Ishikawa (cell line): ENCODE measurements at regions not wholly inside any gene's neighbourhood (a gene's known extent, or its start where the extent isn't known, plus 50 kb on each side); places are given as distances from the start of the nearest gene placed in this dataset.

Experiments used
- CEBPB ChIP-seq: IDR thresholded peaks from 2 replicates; pipeline ENCODE4 v1.6.1; 2012
- CREB1 ChIP-seq: IDR thresholded peaks from 2 replicates; pipeline ENCODE4 v1.6.1; 2012; ENCODE audit warnings: low read depth
- EGR1 ChIP-seq: IDR thresholded peaks from 2 replicates; pipeline ENCODE4 v1.6.1; 2012
- EP300 ChIP-seq: IDR thresholded peaks from 2 replicates; pipeline ENCODE4 v1.6.1; 2012; ENCODE audit warnings: borderline replicate concordance
- FOXM1 ChIP-seq: IDR thresholded peaks from 2 replicates; pipeline ENCODE4 v1.6.1; 2012; ENCODE audit warnings: low read depth, borderline replicate concordance
- MAX ChIP-seq: IDR thresholded peaks from 2 replicates; pipeline ENCODE4 v1.6.1; 2012
- NFIC ChIP-seq: IDR thresholded peaks from 2 replicates; pipeline ENCODE4 v1.6.1; 2012
- RAD21 ChIP-seq: IDR thresholded peaks from 2 replicates; pipeline ENCODE4 v1.6.1; 2012; ENCODE audit warnings: low read depth
- REST ChIP-seq: IDR thresholded peaks from 2 replicates; pipeline ENCODE4 v1.6.1; 2012; ENCODE audit warnings: low read depth, mild to moderate bottlenecking
- TAF1 ChIP-seq: IDR thresholded peaks from 2 replicates; pipeline ENCODE4 v1.6.1; 2012; ENCODE audit warnings: low read depth, mild to moderate bottlenecking
- TCF12 ChIP-seq: IDR thresholded peaks from 2 replicates; pipeline ENCODE4 v1.6.1; 2012; ENCODE audit warnings: low read depth
- TEAD4 ChIP-seq: IDR thresholded peaks from 2 replicates; pipeline ENCODE4 v1.6.1; 2012
- USF1 ChIP-seq: IDR thresholded peaks from 2 replicates; pipeline ENCODE4 v1.6.1; 2012
- YY1 ChIP-seq: IDR thresholded peaks from 2 replicates; pipeline ENCODE4 v1.6.1; 2012; ENCODE audit warnings: low read depth
- ZBTB7A ChIP-seq: IDR thresholded peaks from 2 replicates; pipeline ENCODE4 v1.6.1; 2012; ENCODE audit warnings: low read depth

- TF ChIP-seq ZBTB7A = no peak
- TF ChIP-seq CREB1 = no peak
- no peak for TF ChIP-seq TCF12
Observed at GRCh38 chr6:111986651-111987050, 67.3 kb upstream of the CCN6 start.

- TF ChIP-seq ZBTB7A (no peak), YY1 (no peak), TAF1 (no peak), FOXM1 (no peak), MAX (no peak), TCF12 (no peak), EGR1 (no peak), RAD21 (no peak), TEAD4 (no peak)
Observed at GRCh38 chr6:111987295-111987694, 66.6 kb upstream of the CCN6 start.

GRCh38 chr6:111988926-111989325 lies 65.0 kb upstream of the CCN6 start:
- TF ChIP-seq EGR1 (no peak), NFIC (no peak), CREB1 (no peak), EP300 (no peak), TCF12 (no peak), CEBPB (no peak), FOXM1 (no peak), TEAD4 (no peak)

- TF ChIP-seq TEAD4 (no peak), RAD21 (no peak), EGR1 (no peak), YY1 (no peak), REST (no peak), FOXM1 (no peak), CREB1 (no peak), USF1 (no peak), MAX (no peak), NFIC (no peak), ZBTB7A (no peak), TAF1 (no peak), TCF12 (no peak)
Observed at GRCh38 chr6:111989743-111990142, 64.2 kb upstream of the CCN6 start.

GRCh38 chr6:111990214-111990613 lies 63.7 kb upstream of the CCN6 start:
- no peak for TF ChIP-seq TCF12
- TF ChIP-seq CEBPB = no peak
- TF ChIP-seq FOXM1 = no peak
- TF ChIP-seq TEAD4 = no peak
- TF ChIP-seq CREB1 = no peak
- TF ChIP-seq NFIC = no peak
- TF ChIP-seq YY1 = no peak
- TF ChIP-seq TAF1 = no peak
- TF ChIP-seq MAX = no peak
- TF ChIP-seq EP300 = no peak
- no peak for TF ChIP-seq RAD21
- TF ChIP-seq EGR1 = no peak
- TF ChIP-seq ZBTB7A = no peak
- TF ChIP-seq USF1 = no peak

GRCh38 chr6:111992851-111993250 lies 61.1 kb upstream of the CCN6 start:
- no peak for TF ChIP-seq CREB1
- TF ChIP-seq RAD21 = no peak
- TF ChIP-seq TAF1 = no peak
- no peak for TF ChIP-seq YY1
- TF ChIP-seq REST = no peak
- no peak for TF ChIP-seq MAX
